ENCODE measurements at regions not wholly inside any gene's neighbourhood (a gene's known extent, or its start where the extent isn't known, plus 50 kb on each side); places are given as distances from the start of the nearest gene placed in this dataset.
"Not testable (repeated sequence)": the region's sequence is repeated elsewhere in the genome, so short reads cannot be mapped to it uniquely, and the experiment has no call there.

DNA sequence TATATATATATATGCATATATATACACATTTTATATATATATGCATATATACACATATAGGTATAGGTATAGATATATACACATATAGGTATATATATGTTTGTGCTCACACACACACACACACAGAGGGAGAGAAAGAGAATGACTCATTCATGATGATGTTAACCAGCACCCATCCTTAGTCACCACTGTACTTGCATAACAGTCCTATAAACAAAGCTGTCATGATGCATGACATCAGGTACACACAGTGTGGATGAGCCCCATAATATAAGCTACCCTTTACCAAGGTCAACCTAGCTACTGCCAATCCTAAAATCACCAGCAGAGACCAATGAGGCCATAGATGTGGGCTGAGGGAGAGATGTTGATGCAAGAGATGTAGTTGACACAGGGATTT, 1408.0 kb downstream of the RAPGEF2 start:
- DNase-seq = peak; percentile 23

DNA sequence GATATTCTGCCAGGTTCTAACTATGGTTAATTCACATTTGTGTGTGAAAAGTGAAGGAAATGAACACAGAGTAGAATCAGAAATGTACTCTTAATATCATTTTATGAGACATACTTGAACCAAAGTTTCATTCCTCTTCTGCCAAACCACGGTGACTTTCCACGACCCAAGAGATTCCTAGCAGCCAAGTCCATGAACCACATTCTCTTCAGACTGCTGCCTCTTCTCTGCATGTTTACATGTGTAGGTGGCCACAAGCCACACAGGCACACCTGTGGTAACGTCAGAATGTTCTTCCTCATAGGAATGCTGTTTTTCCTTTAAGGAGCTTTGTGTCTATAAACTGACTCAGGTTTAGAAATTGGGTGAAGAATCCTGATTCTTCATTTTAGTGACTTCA, 1411.2 kb downstream of the RAPGEF2 start:
- no peak for DNase-seq

DNA sequence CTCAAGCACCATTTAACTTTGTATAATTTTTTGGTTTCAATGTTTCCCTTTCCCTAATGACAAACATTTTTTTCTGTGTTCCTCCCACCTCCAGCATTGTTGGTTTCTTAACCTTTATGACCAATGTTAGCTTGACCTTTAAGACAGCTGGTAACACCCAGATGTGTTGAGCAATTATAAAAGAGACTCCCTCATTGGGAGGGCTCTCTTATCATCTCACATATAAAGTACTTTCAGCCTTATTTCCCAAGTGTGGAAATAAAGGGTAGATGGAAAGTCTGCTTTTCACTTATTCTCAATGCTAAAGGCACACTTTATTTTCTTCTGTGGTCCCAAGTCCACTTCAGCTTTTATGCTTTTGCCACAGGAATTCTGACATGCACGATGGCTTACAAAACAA, 1420.4 kb downstream of the RAPGEF2 start:
- no peak for DNase-seq

DNA sequence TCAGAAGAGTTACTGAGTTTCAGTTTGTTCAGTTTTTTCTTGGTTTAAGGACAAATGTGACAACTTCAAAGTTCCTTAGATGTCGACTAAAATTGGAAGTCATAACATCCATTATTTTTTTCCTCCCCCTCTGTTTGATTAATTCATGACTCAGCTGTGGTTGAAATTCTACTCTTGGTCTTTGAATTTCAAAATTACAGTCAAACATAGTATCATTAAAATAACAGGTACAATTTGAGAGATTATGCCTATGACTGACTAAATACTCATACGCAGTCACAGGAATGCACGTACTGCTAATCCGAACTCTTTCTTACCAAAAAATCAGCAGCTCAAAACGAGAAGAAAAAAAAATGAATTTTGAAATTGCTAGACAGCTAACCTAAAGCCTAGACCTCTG, 1434.8 kb downstream of the RAPGEF2 start:
- DNase-seq = no peak

DNA sequence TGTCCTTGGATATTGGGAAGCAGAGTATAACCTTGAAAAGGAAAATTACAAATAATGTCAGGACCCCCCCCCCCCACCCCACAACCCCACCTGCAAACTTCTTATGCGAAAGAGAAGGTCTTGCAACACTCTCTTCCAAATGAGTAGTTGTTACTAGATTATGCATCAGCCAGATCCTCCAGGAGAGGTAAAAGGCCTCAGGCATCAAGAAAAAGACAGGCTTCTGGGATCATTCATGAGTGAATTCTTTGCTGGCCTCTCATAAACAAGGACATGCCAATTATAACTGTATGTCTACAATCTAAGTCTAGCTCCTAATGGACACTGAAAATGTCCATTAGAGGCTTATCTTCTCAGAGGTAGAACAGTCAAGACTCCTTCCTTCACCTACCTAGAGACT, 1443.3 kb downstream of the RAPGEF2 start:
- DNase-seq = no peak

DNA sequence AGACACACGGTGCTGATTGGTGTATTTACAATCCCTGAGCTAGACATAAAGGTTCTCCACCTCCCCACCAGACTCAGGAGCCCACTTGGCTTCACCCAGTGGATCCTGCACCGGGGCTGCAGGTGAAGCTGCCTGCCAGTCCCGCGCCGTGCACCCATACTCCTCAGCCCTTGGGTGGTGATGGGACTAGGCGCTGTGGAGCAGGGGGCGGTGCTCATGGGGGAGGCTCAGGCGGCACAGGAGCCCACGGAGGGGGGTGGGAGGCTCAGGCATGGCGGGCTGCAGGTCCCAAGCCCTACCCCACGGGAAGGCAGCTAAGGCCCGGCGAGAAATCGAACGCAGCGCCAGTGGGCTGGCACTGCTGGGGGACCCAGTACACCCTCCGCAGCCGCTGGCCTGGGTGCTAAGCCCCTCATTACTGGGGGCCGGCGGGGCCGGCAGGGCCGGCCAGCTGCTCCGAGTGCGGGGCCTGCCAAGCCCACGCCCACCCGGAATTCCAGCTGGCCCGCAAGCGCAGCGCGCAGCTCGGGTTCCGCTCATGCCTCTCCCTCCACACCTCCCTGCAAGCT, 1447.2 kb downstream of the RAPGEF2 start:
- DNase-seq = not testable (repeated sequence)

DNA sequence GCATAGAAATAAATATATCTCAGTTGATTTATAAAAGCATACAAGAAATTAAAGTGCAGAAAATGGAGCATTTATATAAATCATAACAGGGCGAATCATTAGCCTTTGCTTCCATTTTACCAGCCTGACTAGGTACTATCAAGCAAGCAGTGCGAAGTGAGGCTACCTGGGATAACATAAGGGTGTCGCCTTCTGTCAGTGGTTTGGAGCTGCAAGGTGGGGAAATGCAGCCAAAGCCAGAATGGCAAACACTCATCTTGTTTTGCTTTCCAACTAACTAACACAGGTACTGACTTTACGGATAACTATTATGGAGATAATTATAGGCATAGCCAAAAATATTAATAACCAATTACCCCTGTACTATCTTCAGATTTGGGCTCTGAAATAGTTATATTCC, 1459.8 kb downstream of the RAPGEF2 start:
- DNase-seq = no peak

DNA sequence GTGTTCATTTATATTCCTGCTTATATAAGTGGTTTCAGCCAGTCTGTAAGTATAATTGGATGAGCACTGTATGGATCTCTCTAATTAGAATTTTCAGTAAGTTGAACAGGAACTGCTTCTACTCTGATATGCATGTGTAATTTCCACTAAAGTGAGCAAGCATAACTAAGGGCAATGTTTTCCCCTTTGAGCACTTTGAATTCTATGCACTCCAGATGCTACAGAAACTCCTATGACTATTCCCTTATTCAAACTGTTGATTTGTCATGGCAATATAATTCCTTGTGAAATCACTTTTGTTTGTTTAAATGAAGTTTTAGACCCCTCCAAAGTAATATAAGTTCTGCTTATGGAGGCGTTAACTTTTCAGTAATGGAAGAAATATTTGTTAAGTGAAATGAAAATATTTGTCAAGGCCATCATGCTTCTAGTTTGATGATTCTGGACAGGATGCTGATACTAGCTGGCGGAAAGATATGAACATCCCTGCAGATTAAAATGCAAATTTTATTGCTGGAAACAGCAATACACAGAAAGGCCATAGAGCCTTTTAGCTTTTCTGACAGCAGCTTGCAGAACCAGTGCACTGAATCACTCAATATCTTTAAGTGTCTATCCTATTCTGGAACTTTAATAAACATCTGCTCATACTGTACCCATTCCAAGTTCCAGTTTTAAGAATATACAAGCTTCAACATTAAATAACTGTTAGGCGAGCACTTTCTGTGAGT, 1460.8 kb downstream of the RAPGEF2 start:
- DNase-seq = no peak

DNA sequence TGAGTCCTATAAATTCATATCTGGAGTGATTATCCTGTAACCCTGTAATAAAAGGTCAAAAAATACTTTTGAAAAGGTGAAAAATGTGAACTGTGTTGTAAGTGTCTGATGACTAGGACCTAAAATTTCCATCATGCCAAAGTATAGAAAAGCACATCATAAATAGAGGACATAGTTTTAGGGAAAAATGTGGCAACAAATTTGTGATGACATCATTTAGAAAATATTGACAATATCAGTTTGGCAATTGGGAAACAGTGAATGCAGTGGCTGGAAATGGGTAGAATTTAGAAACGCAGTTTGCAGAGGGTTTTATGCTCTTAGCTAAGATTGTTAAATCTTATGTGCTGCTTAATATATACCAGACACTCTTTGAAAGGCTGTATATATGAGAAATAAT, 1464.8 kb downstream of the RAPGEF2 start:
- DNase-seq = no peak

DNA sequence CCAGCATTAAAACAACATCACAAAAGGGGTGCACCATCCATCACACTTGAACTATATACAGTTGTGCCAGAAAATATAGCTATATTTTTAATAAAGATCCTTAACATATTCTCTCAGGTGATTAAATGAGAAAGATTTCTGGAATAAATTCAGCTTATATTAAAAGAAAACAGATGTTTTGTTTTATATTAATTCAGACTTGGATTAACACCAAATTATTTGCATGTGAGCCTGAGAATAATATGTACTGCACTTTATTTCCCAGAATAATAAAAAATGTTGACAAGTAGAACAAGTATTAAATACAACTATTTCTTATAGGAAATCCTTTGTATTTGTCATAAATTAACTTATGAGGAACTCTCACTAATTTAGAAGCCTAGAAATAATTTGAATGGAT, 1467.4 kb downstream of the RAPGEF2 start:
- DNase-seq = no peak

DNA sequence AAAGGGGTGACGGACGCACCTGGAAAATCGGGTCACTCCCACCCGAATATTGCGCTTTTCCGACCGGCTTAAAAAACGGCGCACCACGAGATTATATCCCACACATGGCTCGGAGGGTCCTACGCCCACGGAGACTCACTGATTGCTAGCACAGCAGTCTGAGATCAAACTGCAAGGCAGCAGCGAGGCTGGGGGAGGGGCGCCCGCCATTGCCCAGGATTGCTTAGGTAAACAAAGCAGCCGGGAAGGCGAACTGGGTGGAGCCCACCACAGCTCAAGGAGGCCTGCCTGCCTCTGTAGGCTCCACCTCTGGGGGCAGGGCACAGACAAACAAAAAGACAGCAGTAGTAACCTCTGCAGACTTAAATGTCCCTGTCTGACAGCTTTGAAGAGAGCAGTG, 1471.4 kb downstream of the RAPGEF2 start:
- not testable (repeated sequence) for DNase-seq

DNA sequence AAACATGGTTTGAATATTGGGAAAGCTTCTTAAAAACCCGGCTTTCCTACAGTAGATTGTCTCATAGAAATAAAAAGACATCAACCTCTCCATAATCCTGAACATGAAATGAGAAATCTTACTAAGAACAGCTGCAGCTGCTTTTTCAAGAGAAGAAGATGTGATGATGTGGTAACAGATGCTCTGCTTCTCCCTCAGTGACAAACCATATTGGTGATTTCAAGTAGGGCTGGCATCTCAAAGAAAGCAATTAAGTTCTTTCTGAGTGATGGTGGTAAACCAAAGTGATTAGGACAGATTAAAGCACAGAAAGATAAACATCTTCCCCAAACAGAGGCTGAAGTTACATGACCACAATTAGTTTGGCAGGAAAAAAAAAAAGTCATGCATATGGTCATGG, 1477.7 kb downstream of the RAPGEF2 start:
- no peak for DNase-seq

DNA sequence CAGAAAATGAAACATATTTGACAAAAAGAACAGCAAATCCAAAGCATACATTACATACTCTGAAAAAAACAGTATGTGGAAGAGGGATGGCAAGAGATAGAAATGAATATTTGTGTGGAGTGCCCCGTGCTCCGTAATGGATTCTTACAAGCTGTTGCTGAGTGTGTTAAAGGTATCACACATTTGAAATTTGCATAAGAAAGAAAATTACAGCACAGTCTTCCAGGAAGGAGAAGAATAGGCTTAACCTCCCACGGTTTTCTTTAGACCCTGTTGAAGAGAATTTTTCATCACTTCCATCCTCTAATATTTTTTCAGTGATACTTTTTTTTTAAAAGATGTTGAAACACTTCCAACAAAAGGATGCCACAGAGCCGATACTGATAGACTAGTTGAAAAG, 1489.4 kb downstream of the RAPGEF2 start:
- no peak for DNase-seq

DNA sequence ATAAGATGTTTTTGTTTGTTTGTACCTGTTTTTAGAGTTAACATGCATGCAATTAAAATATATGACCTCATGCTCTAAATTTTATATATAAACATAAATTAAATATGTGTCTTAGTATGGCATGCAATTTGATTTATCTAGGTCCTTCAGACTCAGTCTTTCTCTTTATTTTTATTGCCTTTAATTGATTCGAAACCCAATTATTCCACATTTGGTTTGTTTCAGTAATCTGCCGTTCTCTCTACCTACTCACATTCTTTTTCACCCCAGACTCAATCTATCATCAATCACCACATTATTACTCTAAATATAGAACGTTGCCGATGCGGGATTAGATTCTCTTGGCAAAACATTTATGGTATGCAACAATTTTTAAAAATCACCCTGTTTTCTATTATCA, 1492.8 kb downstream of the RAPGEF2 start:
- DNase-seq = no peak

DNA sequence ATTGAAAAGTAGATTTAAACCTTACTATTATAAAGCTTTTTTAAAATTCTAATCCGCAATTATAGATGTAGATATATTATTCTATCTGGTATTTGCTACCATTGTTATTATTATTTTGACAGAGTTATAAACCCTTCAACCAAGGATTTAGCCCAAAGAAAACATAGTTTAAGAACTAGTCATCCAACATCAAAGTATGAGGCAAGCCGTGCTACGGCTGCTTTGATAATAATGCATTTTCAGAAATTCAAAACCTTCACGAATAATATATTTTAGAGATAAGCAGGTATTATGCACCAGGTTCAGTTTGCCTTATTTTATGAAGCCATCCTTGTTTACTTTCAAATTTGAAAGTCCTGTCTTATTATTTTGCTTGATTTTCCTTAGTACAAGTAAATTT, 1501.7 kb downstream of the RAPGEF2 start:
- DNase-seq = no peak

DNA sequence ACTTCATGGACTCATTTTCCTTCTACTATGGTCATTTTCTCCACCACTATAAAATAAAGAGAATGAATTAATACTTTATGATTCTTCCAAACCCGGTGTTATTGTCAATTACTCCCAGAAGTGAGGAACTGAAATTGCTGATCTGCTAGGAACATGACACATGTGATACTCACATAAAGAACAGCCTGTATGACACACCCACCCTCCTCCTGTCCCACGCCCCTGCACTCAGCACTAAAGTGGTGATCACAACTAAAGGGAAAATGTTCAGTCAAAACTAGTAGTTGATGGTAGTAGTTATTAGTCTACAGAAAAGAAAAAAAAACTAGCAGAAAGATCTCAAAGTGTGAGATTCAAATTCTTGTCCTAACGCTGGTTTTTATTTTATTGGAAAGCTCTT, 1508.3 kb downstream of the RAPGEF2 start:
- DNase-seq = no peak

DNA sequence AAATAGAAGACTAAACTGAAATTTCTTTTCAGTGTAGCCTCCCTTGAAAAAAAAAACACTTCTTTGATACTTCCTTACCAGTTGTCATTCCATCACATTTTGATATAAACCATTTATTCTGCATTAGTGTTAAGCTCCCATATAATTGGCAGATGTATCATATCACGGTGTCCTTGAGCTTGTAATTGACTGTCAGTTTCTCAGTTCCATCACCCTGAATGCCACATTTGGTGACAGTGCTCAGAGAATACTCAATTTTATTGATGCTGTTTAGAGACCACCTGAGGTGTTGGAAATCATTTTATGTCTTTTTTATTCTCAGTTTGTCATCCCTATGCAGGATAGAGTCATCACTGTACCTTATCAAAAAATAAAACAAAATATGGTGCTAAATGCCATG, 1528.2 kb downstream of the RAPGEF2 start:
- no peak for DNase-seq

DNA sequence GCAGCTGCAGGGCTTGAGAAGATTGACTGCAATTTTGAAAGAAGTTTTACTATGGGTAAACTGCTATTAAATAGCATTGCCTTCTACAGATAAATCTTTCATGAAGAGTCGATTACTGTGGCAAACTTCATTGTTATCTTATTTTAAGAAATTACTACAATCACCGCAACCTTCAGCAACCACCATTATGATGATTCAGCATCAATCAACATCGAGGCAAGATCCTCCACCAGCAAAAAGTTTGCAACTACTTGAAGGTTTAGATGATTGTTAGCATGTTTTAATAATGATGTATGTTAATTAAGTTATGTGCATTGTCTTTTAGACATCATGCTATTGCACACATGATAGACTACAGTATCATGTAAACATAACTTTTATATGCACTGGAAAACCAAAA, 1511.0 kb downstream of the FSTL5 start:
- DNase-seq = no peak

DNA sequence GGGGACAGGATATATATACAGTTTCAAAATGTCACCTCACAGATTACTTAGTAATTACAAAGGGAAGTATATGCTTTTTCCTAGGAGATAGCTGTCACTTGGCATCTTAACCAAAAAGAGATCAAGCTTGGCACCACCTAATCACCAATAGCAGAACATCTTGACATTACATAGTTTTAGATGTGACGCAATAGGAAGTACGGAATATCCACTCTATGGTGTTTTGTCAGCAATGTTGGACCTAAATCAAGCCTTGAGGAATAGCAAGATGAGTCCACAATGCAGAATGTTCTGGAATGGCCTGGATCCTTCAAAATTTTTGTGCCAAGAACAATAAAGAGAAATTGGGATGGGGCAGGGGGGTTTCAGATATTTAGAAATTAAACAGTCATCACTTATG, 1488.2 kb downstream of the FSTL5 start:
- no peak for DNase-seq

DNA sequence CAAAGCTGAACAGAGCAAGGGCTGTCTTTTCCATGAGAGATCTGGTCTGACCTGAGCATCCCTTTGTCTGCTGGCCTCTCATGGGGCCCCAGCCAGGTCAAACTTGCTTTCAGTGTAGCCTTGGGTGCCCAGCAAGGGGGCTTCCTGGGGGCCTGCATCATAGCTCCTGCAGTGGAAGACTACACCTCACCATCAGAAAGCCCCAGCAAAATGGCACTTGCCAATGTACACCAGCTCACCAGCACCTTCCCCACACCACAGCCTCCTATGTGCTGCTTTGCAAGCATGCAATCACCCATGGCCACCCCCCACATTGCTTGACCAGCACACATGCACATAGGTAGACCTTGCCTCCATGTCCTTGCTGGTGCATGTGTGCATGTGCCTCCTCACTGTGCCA, 1478.1 kb downstream of the FSTL5 start:
- DNase-seq = no peak

DNA sequence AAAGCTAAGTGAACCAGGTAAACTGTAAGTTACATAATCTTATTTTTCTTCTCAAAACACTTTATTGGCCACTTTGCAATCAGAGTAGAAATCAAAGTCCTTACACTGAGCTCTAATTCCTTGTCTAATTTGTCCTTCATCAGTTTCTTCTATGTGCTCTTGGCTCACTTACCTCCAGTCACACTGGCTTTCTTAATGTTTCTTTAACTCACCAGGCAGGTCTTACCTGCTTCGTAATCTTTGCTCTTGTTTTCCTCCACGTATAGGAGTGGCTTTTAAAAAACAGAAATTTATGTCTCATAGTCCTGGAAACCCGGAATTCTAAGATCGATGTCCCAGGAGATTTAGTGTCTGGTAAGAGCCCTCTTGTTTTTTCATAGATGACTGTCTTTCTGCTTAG, 1462.1 kb downstream of the FSTL5 start:
- DNase-seq = no peak

DNA sequence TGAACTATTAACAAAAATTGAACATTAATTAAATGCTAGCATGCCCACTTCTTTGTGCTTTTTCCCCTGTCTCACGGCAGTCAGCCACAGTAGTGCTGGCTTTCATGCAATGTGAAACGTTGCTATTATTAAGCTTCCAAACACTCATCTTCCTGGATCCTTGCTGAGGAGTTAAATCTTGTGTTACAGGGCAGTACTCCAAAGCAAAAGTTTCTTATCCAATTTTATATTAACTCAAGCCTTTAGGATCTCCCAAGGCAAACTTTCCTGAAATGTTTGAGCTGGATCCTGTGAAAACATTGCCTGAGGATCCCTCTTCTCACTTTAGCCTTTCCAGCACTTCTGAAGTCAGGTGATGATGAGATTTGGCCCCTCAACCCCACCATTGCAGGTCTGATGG, 1454.8 kb downstream of the FSTL5 start:
- no peak for DNase-seq

DNA sequence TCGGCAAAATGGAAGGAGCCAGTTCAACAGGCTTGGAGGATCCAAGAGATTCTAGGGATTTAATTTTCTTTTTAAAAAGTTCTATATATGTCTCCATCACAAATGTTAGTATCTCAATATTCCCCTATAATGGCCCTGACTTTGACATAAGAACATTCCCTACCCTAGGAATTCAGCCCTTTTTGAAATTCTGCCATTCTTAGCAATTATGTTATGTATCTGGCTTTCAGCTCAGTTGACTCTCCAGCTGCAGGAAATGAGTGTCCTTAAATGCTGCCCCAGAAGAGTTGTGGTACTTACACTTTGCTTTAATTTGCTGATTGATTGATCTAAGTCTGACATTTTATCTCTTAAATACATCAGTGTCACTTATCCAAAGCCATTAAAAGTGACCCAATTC, 1454.3 kb downstream of the FSTL5 start:
- DNase-seq = no peak

DNA sequence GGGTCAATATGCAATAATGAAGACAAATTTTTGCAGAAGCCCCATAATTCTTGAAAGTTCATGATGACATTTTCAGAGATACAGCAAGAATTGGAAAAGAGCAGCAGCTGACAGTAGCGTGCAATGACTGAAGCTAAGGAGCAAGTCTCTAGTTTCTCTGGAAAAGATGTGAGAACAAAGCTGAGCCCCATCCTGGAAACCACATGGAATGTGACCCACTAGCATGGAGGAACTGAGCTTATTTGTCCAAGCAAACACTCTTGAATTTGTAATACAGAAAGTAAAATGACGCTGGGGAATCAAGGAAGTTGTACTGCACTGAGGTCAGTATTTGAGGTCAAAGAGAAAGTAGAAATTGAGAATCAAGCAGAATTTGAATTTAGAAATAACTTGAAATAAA, 1447.2 kb downstream of the FSTL5 start:
- DNase-seq = no peak

DNA sequence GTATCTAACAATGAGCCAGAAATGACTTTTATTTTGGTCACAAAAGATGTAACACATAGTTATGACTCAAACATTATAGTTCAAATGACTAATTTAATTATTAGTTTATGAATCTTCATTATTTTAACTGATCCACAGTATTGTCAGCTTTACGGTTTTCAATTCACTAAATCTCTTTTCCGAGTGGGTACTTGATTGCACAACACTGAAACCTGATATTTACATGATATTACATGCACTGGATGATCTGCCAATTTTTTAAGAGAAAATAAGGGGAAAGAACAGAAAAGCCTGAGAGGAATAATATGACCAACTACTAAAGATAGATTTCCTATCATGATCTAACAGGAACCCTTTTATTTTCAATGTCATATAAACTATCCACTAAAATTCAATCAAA, 1446.0 kb downstream of the FSTL5 start:
- DNase-seq = no peak
